IMR-90 (cell line): ENCODE measurements at regions not wholly inside any gene's neighbourhood (a gene's known extent, or its start where the extent isn't known, plus 50 kb on each side); places are given as distances from the start of the nearest gene placed in this dataset.

Experiments used
- ATAC-seq: fragments of 200-7000 bp; cut with Tn5 transposase; 2 replicates; pipeline ENCODE4 v1.9.1; 2020; ENCODE audit warnings: low read depth, mild to moderate bottlenecking, moderate library complexity
- BruUV-seq: library from RNA; stranded (reverse); fragments of 400-500 nt; replicated peaks from 2 replicates; lab custom pipeline; 2021; lab: Mats Ljungman, UMichigan
- CTCF ChIA-PET: fragments of 300-600 bp; formaldehyde crosslinking; extraction: SDS; loops from one replicate; lab custom pipeline; 2021; ENCODE audit warnings: antibody characterized with exemption; lab: Yijun Ruan, JAX
- POLR2A ChIA-PET: fragments of 300-600 bp; sonication (Branson Sonifier 250); formaldehyde crosslinking; loops from one replicate; lab custom pipeline; 2022; ENCODE audit warnings: antibody characterized with exemption; ENCODE audit not compliant: unreplicated experiment; lab: Charles Lee
- DNase-seq: peaks from one replicate; pipeline ENCODE4 v3.0.0; 2013
- H2AFZ ChIP-seq: replicated peaks from 2 replicates; pipeline ENCODE3; 2013; ENCODE audit warnings: low read length, mild to moderate bottlenecking; ENCODE audit not compliant: poor library complexity
- H2AK5ac ChIP-seq: 2 replicates; pipeline ENCODE4 v1.6.1; 2013; ENCODE audit warnings: low read depth, low read length, inconsistent platforms
- H2AK9ac ChIP-seq: replicated peaks from 2 replicates; pipeline ENCODE3; 2013; ENCODE audit warnings: mild to moderate bottlenecking, low read depth, low read length, moderate library complexity; ENCODE audit not compliant: poor library complexity
- H2BK120ac ChIP-seq: 2 replicates; pipeline ENCODE4 v1.6.1; 2013; ENCODE audit warnings: low read depth, low read length, inconsistent platforms
- H2BK15ac ChIP-seq: 3 replicates; pipeline ENCODE4 v1.6.1; 2013; ENCODE audit warnings: low read depth, low read length, inconsistent platforms
- H2BK20ac ChIP-seq: 2 replicates; pipeline ENCODE4 v1.6.1; 2013; ENCODE audit warnings: low read depth, mild to moderate bottlenecking, inconsistent platforms, low read length, moderate library complexity
- H2BK5ac ChIP-seq: 2 replicates; pipeline ENCODE4 v1.6.1; 2013; ENCODE audit warnings: mild to moderate bottlenecking, low read depth, low read length, inconsistent platforms; ENCODE audit not compliant: poor library complexity, severe bottlenecking
- H3K14ac ChIP-seq: replicated peaks from 2 replicates; pipeline ENCODE4 v1.6.1; 2013; ENCODE audit warnings: low read depth, low read length, inconsistent platforms
- H3K18ac ChIP-seq: 2 replicates; pipeline ENCODE4 v1.6.1; 2013; ENCODE audit warnings: low read depth, low read length, control low read depth
- H3K23ac ChIP-seq: 2 replicates; pipeline ENCODE4 v1.6.1; 2013; ENCODE audit warnings: low read depth, low read length, inconsistent platforms
- H3K27ac ChIP-seq: 2 replicates; pipeline ENCODE4 v1.5.1; 2013; ENCODE audit warnings: mild to moderate bottlenecking, control low read depth, low read length; ENCODE audit not compliant: insufficient read depth
- H3K27me3 ChIP-seq: 2 replicates; pipeline ENCODE4 v1.6.1; 2013; ENCODE audit warnings: low read length; ENCODE audit not compliant: control insufficient read depth, insufficient read depth
- H3K36me3 ChIP-seq: 2 replicates; pipeline ENCODE4 v1.6.1; 2013; ENCODE audit warnings: low read length, mixed read lengths; ENCODE audit not compliant: control insufficient read depth, insufficient read depth
- H3K4ac ChIP-seq: 2 replicates; pipeline ENCODE4 v1.6.1; 2013; ENCODE audit warnings: low read depth, low read length, inconsistent platforms
- H3K4me1 ChIP-seq: 2 replicates; pipeline ENCODE4 v1.6.1; 2013; ENCODE audit warnings: low read length, mixed read lengths; ENCODE audit not compliant: control insufficient read depth, insufficient read depth
- H3K4me2 ChIP-seq: 2 replicates; pipeline ENCODE4 v1.6.1; 2013; ENCODE audit warnings: low read depth, mild to moderate bottlenecking, control low read depth, low read length, moderate library complexity
- H3K4me3 ChIP-seq: 2 replicates; pipeline ENCODE4 v1.5.1; 2013; ENCODE audit warnings: low read depth, mild to moderate bottlenecking, control low read depth, low read length, moderate library complexity; ENCODE audit not compliant: insufficient read depth
- H3K56ac ChIP-seq: 2 replicates; pipeline ENCODE4 v1.6.1; 2013; ENCODE audit warnings: low read length, inconsistent platforms; ENCODE audit not compliant: insufficient read depth; ENCODE audit errors: extremely low read depth
- H3K79me1 ChIP-seq, 2 experiments: 2 replicates each; pipeline ENCODE4 v1.6.1; 2013; ENCODE audit warnings: low read length in 2 of 2, inconsistent platforms in 1 of 2, low read depth in 1 of 2
- H3K9ac ChIP-seq: 2 replicates; pipeline ENCODE4 v1.6.1; 2013; ENCODE audit warnings: low read depth, low read length, control low read depth
- H3K9me1 ChIP-seq: 2 replicates; pipeline ENCODE4 v1.6.1; 2013; ENCODE audit warnings: low read length, inconsistent platforms; ENCODE audit not compliant: insufficient read depth
- H3K9me3 ChIP-seq: 2 replicates; pipeline ENCODE4 v1.6.1; 2013; ENCODE audit warnings: low read length; ENCODE audit not compliant: control insufficient read depth, insufficient read depth
- H4K20me1 ChIP-seq: 2 replicates; pipeline ENCODE4 v1.6.1; 2013; ENCODE audit warnings: low read length, inconsistent platforms; ENCODE audit not compliant: insufficient read depth
- H4K5ac ChIP-seq: 2 replicates; pipeline ENCODE4 v1.6.1; 2013; ENCODE audit warnings: mild to moderate bottlenecking, low read depth, low read length, control low read depth
- H4K8ac ChIP-seq, 2 experiments: 2 replicates each; pipeline ENCODE4 v1.6.1; 2013; ENCODE audit warnings: low read depth in 2 of 2, low read length in 2 of 2, control low read depth in 1 of 2, inconsistent platforms in 1 of 2
- H4K91ac ChIP-seq: 2 replicates; pipeline ENCODE4 v1.6.1; 2013; ENCODE audit warnings: low read depth, low read length, inconsistent platforms; ENCODE audit not compliant: insufficient read depth
- BHLHE40 ChIP-seq: fragments of 150-350 bp; IDR thresholded peaks from 2 replicates; pipeline ENCODE4 v1.6.1; 2016; ENCODE audit warnings: mild to moderate bottlenecking, low read depth, low read length
- CEBPB ChIP-seq: IDR thresholded peaks from 2 replicates; pipeline ENCODE4 v1.6.1; 2012; ENCODE audit warnings: low read depth, low read length, improper control_type of control experiment
- CHD1 ChIP-seq: IDR thresholded peaks from 2 replicates; pipeline ENCODE4 v1.6.1; 2012; ENCODE audit warnings: low read depth, low read length, improper control_type of control experiment
- FOS ChIP-seq: fragments of 150-350 bp; IDR thresholded peaks from 2 replicates; pipeline ENCODE4 v1.6.1; 2016; ENCODE audit warnings: low read depth, low read length
- MAFK ChIP-seq: IDR thresholded peaks from 2 replicates; pipeline ENCODE4 v1.6.1; 2012; ENCODE audit warnings: low read depth, low read length, improper control_type of control experiment
- MAZ ChIP-seq: IDR thresholded peaks from 2 replicates; pipeline ENCODE4 v1.6.1; 2012; ENCODE audit warnings: low read depth, mild to moderate bottlenecking, low read length, improper control_type of control experiment, moderate library complexity, borderline replicate concordance
- MXI1 ChIP-seq: IDR thresholded peaks from 2 replicates; pipeline ENCODE4 v1.6.1; 2012; ENCODE audit warnings: low read depth, mild to moderate bottlenecking, low read length, moderate library complexity, borderline replicate concordance
- NFE2L2 ChIP-seq: fragments of 150-350 bp; IDR thresholded peaks from 2 replicates; pipeline ENCODE4 v1.6.1; 2016; ENCODE audit warnings: low read depth, mild to moderate bottlenecking, low read length
- POLR2A ChIP-seq: IDR thresholded peaks from 2 replicates; pipeline ENCODE4 v1.6.1; 2012; ENCODE audit warnings: mild to moderate bottlenecking, low read depth, low read length
- RAD21 ChIP-seq: IDR thresholded peaks from 2 replicates; pipeline ENCODE4 v1.6.1; 2012; ENCODE audit warnings: low read length, improper control_type of control experiment
- RCOR1 ChIP-seq: IDR thresholded peaks from 2 replicates; pipeline ENCODE4 v1.6.1; 2012; ENCODE audit warnings: mild to moderate bottlenecking, low read length, improper control_type of control experiment; ENCODE audit not compliant: insufficient replicate concordance
- RFX5 ChIP-seq: IDR thresholded peaks from 2 replicates; pipeline ENCODE4 v1.8.0; 2012; ENCODE audit warnings: low read depth, mild to moderate bottlenecking, low read length, moderate library complexity
- SMC3 ChIP-seq: fragments of 150-350 bp; IDR thresholded peaks from 2 replicates; pipeline ENCODE4 v1.6.1; 2016; ENCODE audit warnings: low read depth, mild to moderate bottlenecking, antibody characterized with exemption, low read length, moderate library complexity
- WGBS, 2 experiments: methylation state at CpG; one replicate each; pipeline versions ENCODE4 v1.1.5 to v1.1.7; 2013; ENCODE audit warnings: missing lambda C conversion rate in 2 of 2; ENCODE audit not compliant: insufficient read length in 1 of 2; ENCODE audit errors: extremely low coverage in 2 of 2; 5-methylcytosine and 5-hydroxymethylcytosine counted together
- dilution Hi-C: fragments of 300-500 bp; cut with HindIII; formaldehyde crosslinking; loops from one replicate; pipeline ENCODE4 v1.14.3; 2018; ENCODE audit warnings: low sequenced_read_pairs; ENCODE audit not compliant: unreplicated experiment
- in situ Hi-C: fragments of 300-500 bp; cut with MboI; formaldehyde crosslinking; loops from 3 replicates; pipeline ENCODE4 v1.14.3; 2019; ENCODE audit warnings: low sequenced_read_pairs, inconsistent platforms, mixed read lengths
- intact Hi-C: fragments of 100-400 bp; cut with micrococcal nuclease; formaldehyde crosslinking; loops from 2 replicates; pipeline ENCODE4 v1.10.0; 2022
- TF ChIP-seq, protein P1 (sequence below): fragments of 150-350 bp; IDR thresholded peaks from 2 replicates; pipeline ENCODE4 v1.6.1; 2016; ENCODE audit warnings: low read depth, mild to moderate bottlenecking, low read length, moderate library complexity, borderline replicate concordance
- TF ChIP-seq, protein P2 (sequence below): fragments of 150-350 bp; IDR thresholded peaks from 2 replicates; pipeline ENCODE4 v1.6.1; 2017; ENCODE audit warnings: mild to moderate bottlenecking, antibody characterized with exemption, low read length, low read depth
- TF ChIP-seq, protein P3 (sequence below): conservative IDR thresholded peaks from 2 replicates; pipeline ENCODE4 v1.5.1; 2012; ENCODE audit warnings: mild to moderate bottlenecking, low read depth, low read length, improper control_type of control experiment

DNA sequence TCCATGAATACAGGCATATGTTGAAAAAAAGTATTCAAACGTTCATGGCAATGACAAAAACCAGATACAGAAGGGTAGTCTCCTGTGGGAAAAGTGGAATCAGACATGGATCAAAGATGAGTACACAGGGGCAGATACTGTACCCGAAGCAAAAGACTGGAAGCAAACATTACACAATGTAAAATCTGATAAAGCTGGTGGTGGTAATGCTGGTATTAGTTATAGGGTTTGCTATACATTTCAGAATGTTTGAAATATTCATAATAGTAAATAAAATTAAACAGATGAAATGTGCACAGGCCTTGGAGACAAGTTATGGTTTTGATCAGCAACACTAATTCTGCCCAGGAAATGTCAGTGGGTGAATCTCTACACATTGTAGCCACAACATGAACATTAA, 607.6 kb downstream of the SOX6 start:
- Histone ChIP-seq H3K79me1 (no peaks in the 10 kb centered on the region), H3K27ac (no peak overlapping the region), H3K56ac (no peak overlapping the region), H3K9ac (no peak overlapping the region), H3K9me1 (peaks cover 17% of the 10 kb centered on the region), H2BK5ac (peak overlapping the region; percentile 94), H2BK20ac (peak overlapping the region; percentile 47; the same call in 1 of the 2 replicates), H2BK120ac (peak overlapping the region; percentile 95), H3K14ac (peak overlapping the region; percentile 24), H3K36me3 (no peaks in the 10 kb centered on the region), H2AK5ac (peak overlapping the region; percentile 60; the same call in 1 of the 2 replicates), H4K91ac (peak overlapping the region; percentile 72; the same call in 1 of the 2 replicates), H3K4me3 (no peak overlapping the region), H3K4me1 (peaks cover 16% of the 10 kb centered on the region), H3K27me3 (no peaks in the 10 kb centered on the region), H2AK9ac (no peak overlapping the region), H3K18ac (peak overlapping the region; percentile 80; the same call in 1 of the 2 replicates), H2AFZ (no peak overlapping the region), H2BK15ac (0 out of 3 replicates have a peak overlapping the region, but pooled peaks have one; percentile 79), H4K20me1 (no peaks in the 10 kb centered on the region), H4K5ac (peak overlapping the region; percentile 10; the same call in 1 of the 2 replicates), H3K4me2 (no peak overlapping the region), H3K9me3 (peaks cover 1% of the 10 kb centered on the region; the same call in 1 of the 2 replicates), H3K23ac (peak overlapping the region; percentile 82), H4K8ac (peak overlapping the region in 1 of 2 experiments; percentile 28; a peak in 2 of 4 replicates), H3K4ac (peak overlapping the region; percentile 95; the same call in 1 of the 2 replicates)
- TF ChIP-seq RAD21, result no peak
- TF ChIP-seq MXI1, result no peak
- TF ChIP-seq, protein P1, sequence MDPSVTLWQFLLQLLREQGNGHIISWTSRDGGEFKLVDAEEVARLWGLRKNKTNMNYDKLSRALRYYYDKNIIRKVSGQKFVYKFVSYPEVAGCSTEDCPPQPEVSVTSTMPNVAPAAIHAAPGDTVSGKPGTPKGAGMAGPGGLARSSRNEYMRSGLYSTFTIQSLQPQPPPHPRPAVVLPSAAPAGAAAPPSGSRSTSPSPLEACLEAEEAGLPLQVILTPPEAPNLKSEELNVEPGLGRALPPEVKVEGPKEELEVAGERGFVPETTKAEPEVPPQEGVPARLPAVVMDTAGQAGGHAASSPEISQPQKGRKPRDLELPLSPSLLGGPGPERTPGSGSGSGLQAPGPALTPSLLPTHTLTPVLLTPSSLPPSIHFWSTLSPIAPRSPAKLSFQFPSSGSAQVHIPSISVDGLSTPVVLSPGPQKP, result no peak
- TF ChIP-seq BHLHE40, result no peak
- no peak for TF ChIP-seq MAZ
- TF ChIP-seq CHD1, result no peak
- TF ChIP-seq, protein P2, sequence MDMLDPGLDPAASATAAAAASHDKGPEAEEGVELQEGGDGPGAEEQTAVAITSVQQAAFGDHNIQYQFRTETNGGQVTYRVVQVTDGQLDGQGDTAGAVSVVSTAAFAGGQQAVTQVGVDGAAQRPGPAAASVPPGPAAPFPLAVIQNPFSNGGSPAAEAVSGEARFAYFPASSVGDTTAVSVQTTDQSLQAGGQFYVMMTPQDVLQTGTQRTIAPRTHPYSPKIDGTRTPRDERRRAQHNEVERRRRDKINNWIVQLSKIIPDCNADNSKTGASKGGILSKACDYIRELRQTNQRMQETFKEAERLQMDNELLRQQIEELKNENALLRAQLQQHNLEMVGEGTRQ, result no peak
- no peak for TF ChIP-seq CEBPB
- TF ChIP-seq SMC3, result no peak
- no peak for TF ChIP-seq RFX5
- TF ChIP-seq, protein P3, sequence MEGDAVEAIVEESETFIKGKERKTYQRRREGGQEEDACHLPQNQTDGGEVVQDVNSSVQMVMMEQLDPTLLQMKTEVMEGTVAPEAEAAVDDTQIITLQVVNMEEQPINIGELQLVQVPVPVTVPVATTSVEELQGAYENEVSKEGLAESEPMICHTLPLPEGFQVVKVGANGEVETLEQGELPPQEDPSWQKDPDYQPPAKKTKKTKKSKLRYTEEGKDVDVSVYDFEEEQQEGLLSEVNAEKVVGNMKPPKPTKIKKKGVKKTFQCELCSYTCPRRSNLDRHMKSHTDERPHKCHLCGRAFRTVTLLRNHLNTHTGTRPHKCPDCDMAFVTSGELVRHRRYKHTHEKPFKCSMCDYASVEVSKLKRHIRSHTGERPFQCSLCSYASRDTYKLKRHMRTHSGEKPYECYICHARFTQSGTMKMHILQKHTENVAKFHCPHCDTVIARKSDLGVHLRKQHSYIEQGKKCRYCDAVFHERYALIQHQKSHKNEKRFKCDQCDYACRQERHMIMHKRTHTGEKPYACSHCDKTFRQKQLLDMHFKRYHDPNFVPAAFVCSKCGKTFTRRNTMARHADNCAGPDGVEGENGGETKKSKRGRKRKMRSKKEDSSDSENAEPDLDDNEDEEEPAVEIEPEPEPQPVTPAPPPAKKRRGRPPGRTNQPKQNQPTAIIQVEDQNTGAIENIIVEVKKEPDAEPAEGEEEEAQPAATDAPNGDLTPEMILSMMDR, result no peak
- TF ChIP-seq NFE2L2, result no peak
- no peak for TF ChIP-seq FOS
- no peak for TF ChIP-seq POLR2A
- TF ChIP-seq RCOR1, result no peak
- TF ChIP-seq MAFK, result no peak
- no peak for DNase-seq
- in situ Hi-C loops (no loop called here), intact Hi-C loops (no loop called here), dilution Hi-C loops (no loop called here)
- 86% methylated on average over 1 of the region's 2 CpGs; no CpG with 5 or more reads in 1 of the 2 experiments for WGBS, 2 experiments
- CTCF ChIA-PET, result interaction anchor here (1.0 to 1.7 kb wide), 4 partner anchors 11 to 78 kb away, joined by 3 to 4 read pairs (median 4); no protein-coding TSS in a partner anchor
- BruUV-seq, result no TSS peak
- ATAC-seq, result no peak; the same call in 1 of the 2 replicates
- POLR2A ChIA-PET, result interaction anchor here (0.6 to 1.7 kb wide), 4 partner anchors 19 to 858 kb away, joined by 3 to 7 read pairs (median 3); no protein-coding TSS in a partner anchor
